ENCODE measurements at regions not wholly inside any gene's neighbourhood (a gene's known extent, or its start where the extent isn't known, plus 50 kb on each side); places are given as distances from the start of the nearest gene placed in this dataset.

GRCh38 chr10:118139321-118139720 is 92.6 kb upstream of the RAB11FIP2 start:
- no peaks in the 10 kb centered on the region for H3K36me3 ChIP-seq (ENCODE audit: control insufficient read depth in 2 of 2, extremely low read depth in 1 of 2, insufficient read depth in 2 of 2, low read length in 2 of 2)
- H3K4me1 ChIP-seq (ENCODE audit: control insufficient read depth, extremely low read depth, insufficient read depth, low read length), result no peaks in the 10 kb centered on the region
- no peak overlapping the region for H3K27ac ChIP-seq (ENCODE audit: control insufficient read depth, insufficient read depth, low read length)
- no peak for TF ChIP-seq EZH2 (IDR thresholded peaks at IDR 0.05; ENCODE audit: low read length)
- TF ChIP-seq, protein P1, sequence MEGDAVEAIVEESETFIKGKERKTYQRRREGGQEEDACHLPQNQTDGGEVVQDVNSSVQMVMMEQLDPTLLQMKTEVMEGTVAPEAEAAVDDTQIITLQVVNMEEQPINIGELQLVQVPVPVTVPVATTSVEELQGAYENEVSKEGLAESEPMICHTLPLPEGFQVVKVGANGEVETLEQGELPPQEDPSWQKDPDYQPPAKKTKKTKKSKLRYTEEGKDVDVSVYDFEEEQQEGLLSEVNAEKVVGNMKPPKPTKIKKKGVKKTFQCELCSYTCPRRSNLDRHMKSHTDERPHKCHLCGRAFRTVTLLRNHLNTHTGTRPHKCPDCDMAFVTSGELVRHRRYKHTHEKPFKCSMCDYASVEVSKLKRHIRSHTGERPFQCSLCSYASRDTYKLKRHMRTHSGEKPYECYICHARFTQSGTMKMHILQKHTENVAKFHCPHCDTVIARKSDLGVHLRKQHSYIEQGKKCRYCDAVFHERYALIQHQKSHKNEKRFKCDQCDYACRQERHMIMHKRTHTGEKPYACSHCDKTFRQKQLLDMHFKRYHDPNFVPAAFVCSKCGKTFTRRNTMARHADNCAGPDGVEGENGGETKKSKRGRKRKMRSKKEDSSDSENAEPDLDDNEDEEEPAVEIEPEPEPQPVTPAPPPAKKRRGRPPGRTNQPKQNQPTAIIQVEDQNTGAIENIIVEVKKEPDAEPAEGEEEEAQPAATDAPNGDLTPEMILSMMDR (optimal IDR thresholded peaks at IDR 0.05 in 1 of 3, IDR thresholded peaks at IDR 0.05 in 1 of 3, conservative IDR thresholded peaks at IDR 0.05 in 1 of 3; ENCODE audit: extremely low read depth in 1 of 3, insufficient read depth in 2 of 3, low read length in 3 of 3), result no peak
- H3K9me1 ChIP-seq (ENCODE audit: control insufficient read depth, extremely low read depth, insufficient read depth, low read length), result no peaks in the 10 kb centered on the region
- peak; percentile 39 for FAIRE-seq
- H4K20me1 ChIP-seq (ENCODE audit: control insufficient read depth, extremely low read depth, insufficient read depth, low read length), result no peaks in the 10 kb centered on the region
- H3K4me3 ChIP-seq (ENCODE audit: control insufficient read depth in 2 of 3, extremely low read depth in 1 of 3, insufficient read depth in 2 of 3, low read depth in 1 of 3, low read length in 3 of 3), result no peak overlapping the region
- H2AFZ ChIP-seq (ENCODE audit: control insufficient read depth, low read length), result no peak overlapping the region
- H3K79me2 ChIP-seq (ENCODE audit: control insufficient read depth, insufficient read depth, low read length), result no peaks in the 10 kb centered on the region
- H3K4me2 ChIP-seq (ENCODE audit: control insufficient read depth, extremely low read depth, insufficient read depth, low read depth, low read length), result no peak overlapping the region
- no peak overlapping the region for H3K9ac ChIP-seq (ENCODE audit: control insufficient read depth, extremely low read depth, insufficient read depth, low read length)
- no peaks in the 10 kb centered on the region for H3K9me3 ChIP-seq (ENCODE audit: control insufficient read depth, low read depth, low read length)
- DNase-seq (ENCODE audit: low read depth, low spot score), result no peak
- no peaks in the 10 kb centered on the region for H3K27me3 ChIP-seq (ENCODE audit: control insufficient read depth, extremely low read depth, insufficient read depth, low read length)
- dilution Hi-C loops (cut with MboI; ENCODE audit: extremely low pct_ligation_motif_present, low sequenced_read_pairs), result no loop called here

DNA sequence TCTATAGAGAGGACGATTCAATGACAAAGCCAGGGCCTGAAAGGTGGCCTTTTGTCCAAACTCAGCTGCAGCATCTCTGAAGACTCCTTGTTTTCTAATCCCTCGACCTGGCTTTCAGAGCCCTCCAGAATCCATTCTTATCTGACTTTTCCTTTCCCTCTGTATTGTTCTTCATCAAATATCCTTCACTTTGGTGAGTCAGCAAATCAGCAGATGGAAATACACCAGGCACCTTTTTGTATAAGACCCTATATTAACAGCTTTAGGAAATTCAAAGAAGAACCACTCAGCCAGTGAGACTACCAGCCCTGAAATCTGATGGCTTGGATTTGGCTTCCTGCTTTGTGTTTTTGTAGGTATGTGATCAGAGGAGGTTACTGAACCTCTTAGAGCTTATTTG is 81.9 kb upstream of the RAB11FIP2 start:
- H3K79me2 ChIP-seq (ENCODE audit: control insufficient read depth, insufficient read depth, low read length), result no peaks in the 10 kb centered on the region
- FAIRE-seq, result no peak
- no peaks in the 10 kb centered on the region for H3K4me1 ChIP-seq (ENCODE audit: control insufficient read depth, extremely low read depth, insufficient read depth, low read length)
- H3K4me2 ChIP-seq (ENCODE audit: control insufficient read depth, extremely low read depth, insufficient read depth, low read depth, low read length), result no peak overlapping the region
- no peak overlapping the region for H3K4me3 ChIP-seq (ENCODE audit: control insufficient read depth in 2 of 3, extremely low read depth in 1 of 3, insufficient read depth in 2 of 3, low read depth in 1 of 3, low read length in 3 of 3)
- dilution Hi-C loops (cut with MboI; ENCODE audit: extremely low pct_ligation_motif_present, low sequenced_read_pairs), result no loop called here
- H3K9me1 ChIP-seq (ENCODE audit: control insufficient read depth, extremely low read depth, insufficient read depth, low read length), result no peaks in the 10 kb centered on the region
- H4K20me1 ChIP-seq (ENCODE audit: control insufficient read depth, extremely low read depth, insufficient read depth, low read length), result no peaks in the 10 kb centered on the region
- DNase-seq (ENCODE audit: low read depth, low spot score), result no peak
- no peak for TF ChIP-seq EZH2 (IDR thresholded peaks at IDR 0.05; ENCODE audit: low read length)
- TF ChIP-seq, protein P1 (optimal IDR thresholded peaks at IDR 0.05 in 1 of 3, IDR thresholded peaks at IDR 0.05 in 1 of 3, conservative IDR thresholded peaks at IDR 0.05 in 1 of 3; ENCODE audit: extremely low read depth in 1 of 3, insufficient read depth in 2 of 3, low read length in 3 of 3), result no peak
- H3K9me3 ChIP-seq (ENCODE audit: control insufficient read depth, low read depth, low read length), result no peaks in the 10 kb centered on the region
- no peak overlapping the region for H3K9ac ChIP-seq (ENCODE audit: control insufficient read depth, extremely low read depth, insufficient read depth, low read length)
- H3K36me3 ChIP-seq (ENCODE audit: control insufficient read depth in 2 of 2, extremely low read depth in 1 of 2, insufficient read depth in 2 of 2, low read length in 2 of 2), result no peaks in the 10 kb centered on the region
- H2AFZ ChIP-seq (ENCODE audit: control insufficient read depth, low read length), result no peak overlapping the region
- no peaks in the 10 kb centered on the region for H3K27me3 ChIP-seq (ENCODE audit: control insufficient read depth, extremely low read depth, insufficient read depth, low read length)
- H3K27ac ChIP-seq (ENCODE audit: control insufficient read depth, insufficient read depth, low read length), result no peak overlapping the region

All from keratinocyte (primary cell).